ENCODE measurements at regions not wholly inside any gene's neighbourhood (a gene's known extent, or its start where the extent isn't known, plus 50 kb on each side); places are given as distances from the start of the nearest gene placed in this dataset.

GRCh38 chr17:69879576-69879975 lies 195.4 kb upstream of the KCNJ16 start:
- WGBS, 2 donors (ENCODE audit: low coverage in 1 of 2): 90 to 100% methylated on average over 1 of the region's 1 CpG
- no peak for TF ChIP-seq POLR2AphosphoS5 (IDR thresholded peaks at IDR 0.05)
- TF ChIP-seq CTCF (IDR thresholded peaks at IDR 0.05): no peak
- no peak for TF ChIP-seq POLR2A (IDR thresholded peaks at IDR 0.05)
- no peak for TF ChIP-seq EP300 (IDR thresholded peaks at IDR 0.05)
- Histone ChIP-seq H3K27me3 (no peaks in the 10 kb centered on the region), H3K4me3 (no peak overlapping the region), H3K36me3 (no peaks in the 10 kb centered on the region), H3K4me1 (no peaks in the 10 kb centered on the region), H3K9me3 (no peaks in the 10 kb centered on the region), H3K27ac (no peak overlapping the region)
- ATAC-seq: no peak

- Histone ChIP-seq H3K27ac (no peak overlapping the region), H3K9me3 (no peaks in the 10 kb centered on the region), H3K36me3 (no peaks in the 10 kb centered on the region), H3K4me3 (no peak overlapping the region), H3K4me1 (no peaks in the 10 kb centered on the region), H3K27me3 (no peaks in the 10 kb centered on the region)
- no peak for TF ChIP-seq POLR2A (IDR thresholded peaks at IDR 0.05)
- TF ChIP-seq EP300 (IDR thresholded peaks at IDR 0.05): no peak
- TF ChIP-seq CTCF (IDR thresholded peaks at IDR 0.05): no peak
- no peak for TF ChIP-seq POLR2AphosphoS5 (IDR thresholded peaks at IDR 0.05)
- WGBS, 2 donors (ENCODE audit: low coverage in 1 of 2): 87 to 94% methylated on average over 4 of the region's 4 CpGs
- ATAC-seq: no peak
Observed at GRCh38 chr17:69880591-69881112, 194.4 kb upstream of the KCNJ16 start.

- no peaks in the 10 kb centered on the region for H3K36me3 ChIP-seq
- H3K4me1 ChIP-seq: no peaks in the 10 kb centered on the region
- no peak overlapping the region for H3K27ac ChIP-seq
- H3K27me3 ChIP-seq: no peaks in the 10 kb centered on the region
- TF ChIP-seq EP300 (IDR thresholded peaks at IDR 0.05): no peak
- no peak for TF ChIP-seq POLR2AphosphoS5 (IDR thresholded peaks at IDR 0.05)
- TF ChIP-seq CTCF (IDR thresholded peaks at IDR 0.05): no peak
- no peak for TF ChIP-seq POLR2A (IDR thresholded peaks at IDR 0.05)
- no peak for ATAC-seq
- no peaks in the 10 kb centered on the region for H3K9me3 ChIP-seq
- H3K4me3 ChIP-seq: no peak overlapping the region
- WGBS, 2 donors (ENCODE audit: low coverage in 1 of 2): 74 to 82% methylated on average over 2 of the region's 2 CpGs
Observed at GRCh38 chr17:69882281-69882680, 192.7 kb upstream of the KCNJ16 start.

- no peak for TF ChIP-seq CTCF (IDR thresholded peaks at IDR 0.05)
- no peak for TF ChIP-seq EP300 (IDR thresholded peaks at IDR 0.05)
- no peak for TF ChIP-seq POLR2AphosphoS5 (IDR thresholded peaks at IDR 0.05)
- TF ChIP-seq POLR2A (IDR thresholded peaks at IDR 0.05): no peak
- ATAC-seq: no peak
- 64 to 70% methylated on average over 2 to 3 of the region's 3 CpGs for WGBS, 2 donors (ENCODE audit: low coverage in 1 of 2)
- H3K9me3 ChIP-seq: no peaks in the 10 kb centered on the region
- no peaks in the 10 kb centered on the region for H3K36me3 ChIP-seq
- H3K4me3 ChIP-seq: no peak overlapping the region
- H3K4me1 ChIP-seq: no peaks in the 10 kb centered on the region
- H3K27ac ChIP-seq: no peak overlapping the region
- no peaks in the 10 kb centered on the region for H3K27me3 ChIP-seq
Observed at GRCh38 chr17:69883120-69883519, 191.9 kb upstream of the KCNJ16 start.

- no peaks in the 10 kb centered on the region for H3K9me3 ChIP-seq
- no peak overlapping the region for H3K4me3 ChIP-seq
- ATAC-seq: no peak
- H3K4me1 ChIP-seq: no peaks in the 10 kb centered on the region
- H3K36me3 ChIP-seq: no peaks in the 10 kb centered on the region
- no peak overlapping the region for H3K27ac ChIP-seq
- no peaks in the 10 kb centered on the region for H3K27me3 ChIP-seq
- no peak for TF ChIP-seq POLR2A (IDR thresholded peaks at IDR 0.05)
- no peak for TF ChIP-seq CTCF (IDR thresholded peaks at IDR 0.05)
- no peak for TF ChIP-seq EP300 (IDR thresholded peaks at IDR 0.05)
- no peak for TF ChIP-seq POLR2AphosphoS5 (IDR thresholded peaks at IDR 0.05)
Observed at GRCh38 chr17:69884356-69884755, 190.7 kb upstream of the KCNJ16 start.

All from gastroesophageal sphincter (tissue), 4 donors.